Gastrocnemius medialis (tissue), 4 donors: ENCODE measurements at regions not wholly inside any gene's neighbourhood (a gene's known extent, or its start where the extent isn't known, plus 50 kb on each side); places are given as distances from the start of the nearest gene placed in this dataset.
"Not testable (repeated sequence)": the region's sequence is repeated elsewhere in the genome, so short reads cannot be mapped to it uniquely, and the experiment has no call there.

Experiments used
- CTCF ChIP-seq, 5 experiments: fragments of 450-650 bp in 3 of 5; fragments of 200-600 bp in 2 of 5; sonication (generic) in 2 of 5; IDR thresholded peaks in 4 of 5; conservative IDR thresholded peaks in 1 of 5; 1 replicate in 4 of 5; 2 replicates in 1 of 5; pipeline ENCODE4 v1.5.1; 2016 to 2019; ENCODE audit warnings: antibody characterized with exemption in 5 of 5, mild to moderate bottlenecking in 3 of 5, moderate library complexity in 3 of 5
- POLR2A ChIP-seq, 2 donors: fragments of 450-650 bp; IDR thresholded peaks; one replicate each; pipeline ENCODE4 v1.6.1; 2017; ENCODE audit warnings: antibody characterized with exemption in 2 of 2, mild to moderate bottlenecking in 2 of 2, moderate library complexity in 2 of 2

GRCh38 chr15:20978057-20978456 lies 111.9 kb upstream of the POTEB2 start:
- TF ChIP-seq CTCF (IDR thresholded peaks at IDR 0.05 in 4 of 5, conservative IDR thresholded peaks at IDR 0.05 in 1 of 5); POLR2A (IDR thresholded peaks at IDR 0.05): not testable (repeated sequence)
